Sigmoid colon (tissue), 6 donors: ENCODE measurements at regions not wholly inside any gene's neighbourhood (a gene's known extent, or its start where the extent isn't known, plus 50 kb on each side); places are given as distances from the start of the nearest gene placed in this dataset.

Experiments used
- DNase-seq: peaks from one replicate; pipeline ENCODE4 v3.0.0-alpha.2; 2019
- H3K27ac ChIP-seq, 4 donors: fragments of 200-600 bp; sonication (generic); one replicate each; pipeline ENCODE4 v1.5.1; 2016 to 2019; ENCODE audit warnings: mild to moderate bottlenecking in 1 of 4
- H3K27me3 ChIP-seq, 3 donors: fragments of 200-600 bp; sonication (generic); one replicate each; pipeline ENCODE4 v1.5.1; 2019; ENCODE audit warnings: mild to moderate bottlenecking in 1 of 3
- H3K36me3 ChIP-seq, 4 donors: fragments of 200-600 bp; sonication (generic); one replicate each; pipeline ENCODE4 v1.5.1; 2016 to 2019
- H3K4me1 ChIP-seq, 4 donors: fragments of 200-600 bp; sonication (generic); one replicate each; pipeline ENCODE4 v1.5.1; 2017 to 2019
- H3K4me3 ChIP-seq, 4 donors: fragments of 200-600 bp; sonication (generic); one replicate each; pipeline ENCODE4 v1.5.1; 2017 to 2019; ENCODE audit warnings: mild to moderate bottlenecking in 2 of 4, moderate library complexity in 1 of 4
- H3K9me3 ChIP-seq, 4 donors: fragments of 200-600 bp in 3 of 4; sonication (generic) in 3 of 4; one replicate each; pipeline versions ENCODE4 v1.5.1 to v1.6.1; 2013 to 2019
- CTCF ChIP-seq, 4 experiments: fragments of 450-650 bp in 3 of 4; fragments of 200-600 bp in 1 of 4; IDR thresholded peaks; one replicate each; pipeline ENCODE4 v1.5.1; 2016 to 2019; ENCODE audit warnings: antibody characterized with exemption in 4 of 4, mild to moderate bottlenecking in 3 of 4, moderate library complexity in 2 of 4
- EP300 ChIP-seq, 4 donors: sonication (generic); formaldehyde crosslinking; IDR thresholded peaks; one replicate each; pipeline ENCODE4 v1.6.1; 2017; ENCODE audit warnings: antibody characterized with exemption in 4 of 4
- POLR2A ChIP-seq, 2 donors: fragments of 450-650 bp; IDR thresholded peaks; one replicate each; pipeline ENCODE4 v1.6.1; 2016; ENCODE audit warnings: antibody characterized with exemption in 2 of 2, mild to moderate bottlenecking in 2 of 2, moderate library complexity in 2 of 2
- POLR2AphosphoS5 ChIP-seq, 4 donors: sonication (generic); formaldehyde crosslinking; IDR thresholded peaks; one replicate each; pipeline ENCODE4 v1.6.1; 2017; ENCODE audit warnings: antibody characterized with exemption in 4 of 4
- WGBS, 2 donors: extraction: QIAGEN DNeasy Blood & Tissue Kit; methylation state at CpG; one replicate each; pipeline ENCODE4 v1.1.7; 2013; 5-methylcytosine and 5-hydroxymethylcytosine counted together
- intact Hi-C: fragments of 100-400 bp; cut with DNase I; formaldehyde crosslinking; loops from one replicate; pipeline ENCODE4 v1.15.1; 2023
- donor health status: healthy with polysubstance abuse.
- donor health status: healthy.

GRCh38 chr10:43973801-43974200, 325.1 kb upstream of the ZNF32 start:
- H3K4me3 ChIP-seq, result no peak overlapping the region
- no peaks in the 10 kb centered on the region for H3K27me3 ChIP-seq
- no peak overlapping the region for H3K27ac ChIP-seq
- no peaks in the 10 kb centered on the region for H3K36me3 ChIP-seq
- DNase-seq, result no peak
- TF ChIP-seq POLR2AphosphoS5 (IDR thresholded peaks at IDR 0.05), result no peak
- no peak for TF ChIP-seq EP300 (IDR thresholded peaks at IDR 0.05)
- TF ChIP-seq POLR2A (IDR thresholded peaks at IDR 0.05), result no peak
- intact Hi-C loops, result no loop called here
- WGBS, 2 donors, result 23 to 61% methylated on average over 3 of the region's 3 CpGs
- H3K9me3 ChIP-seq, result no peaks in the 10 kb centered on the region
- no peaks in the 10 kb centered on the region for H3K4me1 ChIP-seq

- Histone ChIP-seq H3K4me3 (no peak overlapping the region), H3K27ac (no peak overlapping the region), H3K9me3 (no peaks in the 10 kb centered on the region), H3K36me3 (no peaks in the 10 kb centered on the region), H3K27me3 (no peaks in the 10 kb centered on the region), H3K4me1 (no peaks in the 10 kb centered on the region)
- DNase-seq, result no peak
- TF ChIP-seq CTCF (IDR thresholded peaks at IDR 0.05), result no peak
- no peak for TF ChIP-seq EP300 (IDR thresholded peaks at IDR 0.05)
- no peak for TF ChIP-seq POLR2A (IDR thresholded peaks at IDR 0.05)
- no peak for TF ChIP-seq POLR2AphosphoS5 (IDR thresholded peaks at IDR 0.05)
- WGBS, 2 donors, result 90 to 92% methylated on average over 10 of the region's 10 CpGs
- intact Hi-C loops, result no loop called here
Measured at GRCh38 chr10:43972976-43973647, 324.4 kb upstream of the ZNF32 start.

GRCh38 chr10:43971981-43972380, 323.3 kb upstream of the ZNF32 start:
- WGBS, 2 donors, result 88 to 94% methylated on average over 8 of the region's 8 CpGs
- no peaks in the 10 kb centered on the region for H3K9me3 ChIP-seq
- intact Hi-C loops, result no loop called here

GRCh38 chr10:43971306-43971705, 322.6 kb upstream of the ZNF32 start:
- Histone ChIP-seq H3K4me3 (no peak overlapping the region), H3K9me3 (no peaks in the 10 kb centered on the region), H3K27ac (no peak overlapping the region), H3K36me3 (no peaks in the 10 kb centered on the region), H3K27me3 (no peaks in the 10 kb centered on the region), H3K4me1 (peaks cover 0 to 3% (median 2%) of the 10 kb centered on the region in 4 donors)
- intact Hi-C loops, result no loop called here
- DNase-seq, result no peak
- WGBS, 2 donors, result 81 to 91% methylated on average over 5 of the region's 5 CpGs
- TF ChIP-seq EP300 (IDR thresholded peaks at IDR 0.05) (no peak), POLR2AphosphoS5 (IDR thresholded peaks at IDR 0.05) (no peak), POLR2A (IDR thresholded peaks at IDR 0.05) (no peak), CTCF (IDR thresholded peaks at IDR 0.05) (no peak)

More at GRCh38 chr10:43971981-43972380, 323.3 kb upstream of the ZNF32 start:
- no peaks in the 10 kb centered on the region for H3K27me3 ChIP-seq
- no peak overlapping the region for H3K27ac ChIP-seq
- TF ChIP-seq EP300 (IDR thresholded peaks at IDR 0.05) (no peak), POLR2AphosphoS5 (IDR thresholded peaks at IDR 0.05) (no peak), POLR2A (IDR thresholded peaks at IDR 0.05) (no peak), CTCF (IDR thresholded peaks at IDR 0.05) (no peak)
- no peaks in the 10 kb centered on the region for H3K4me1 ChIP-seq
- H3K4me3 ChIP-seq, result no peak overlapping the region
- no peaks in the 10 kb centered on the region for H3K36me3 ChIP-seq
- DNase-seq, result no peak

GRCh38 chr10:43970717-43971116, 322.0 kb upstream of the ZNF32 start:
- TF ChIP-seq POLR2AphosphoS5 (IDR thresholded peaks at IDR 0.05), result no peak
- no peak for TF ChIP-seq CTCF (IDR thresholded peaks at IDR 0.05)
- TF ChIP-seq EP300 (IDR thresholded peaks at IDR 0.05), result no peak
- TF ChIP-seq POLR2A (IDR thresholded peaks at IDR 0.05), result no peak
- H3K27me3 ChIP-seq, result no peaks in the 10 kb centered on the region
- no peak for DNase-seq
- no peaks in the 10 kb centered on the region for H3K9me3 ChIP-seq
- H3K36me3 ChIP-seq, result no peaks in the 10 kb centered on the region
- 88 to 93% methylated on average over 2 of the region's 2 CpGs for WGBS, 2 donors
- peaks cover 0 to 9% (median 7%) of the 10 kb centered on the region in 4 donors for H3K4me1 ChIP-seq
- H3K4me3 ChIP-seq, result no peak overlapping the region
- H3K27ac ChIP-seq, result no peak overlapping the region
- intact Hi-C loops, result no loop called here
